ENCODE measurements at regions not wholly inside any gene's neighbourhood (a gene's known extent, or its start where the extent isn't known, plus 50 kb on each side); places are given as distances from the start of the nearest gene placed in this dataset.

DNA sequence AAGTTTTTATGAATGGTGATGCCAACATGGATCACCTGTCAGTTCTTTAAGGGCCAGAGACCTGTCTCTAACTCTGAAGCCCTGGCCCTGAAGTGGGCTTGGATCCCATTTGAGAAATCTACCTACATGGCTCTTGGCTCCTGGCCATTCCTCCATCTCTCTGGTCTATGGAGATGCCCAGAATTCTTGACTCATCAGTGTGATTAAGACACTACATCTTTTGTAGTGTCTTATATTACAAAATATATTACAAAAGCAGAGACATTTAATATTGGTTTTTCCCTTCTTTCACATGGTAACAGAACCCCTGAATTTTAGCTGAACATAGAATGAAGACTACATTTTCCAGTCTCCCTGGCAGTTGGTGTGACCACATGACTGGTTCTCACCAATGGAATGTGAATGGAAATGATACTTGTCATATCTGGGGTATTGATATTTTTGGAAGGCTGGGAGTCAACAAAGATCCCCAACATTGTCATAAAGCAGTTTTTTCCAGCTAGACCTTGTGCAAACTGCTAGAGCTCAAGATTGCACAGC is 198.3 kb downstream of the SREK1 start:
- Histone ChIP-seq H3K27me3 (ENCODE audit: control insufficient read depth in 2 of 2, insufficient read depth in 1 of 2, low read length in 1 of 2) (no peaks in the 10 kb centered on the region), H3K36me3 (ENCODE audit: control insufficient read depth in 2 of 2, insufficient read depth in 2 of 2, low read length in 1 of 2) (no peaks in the 10 kb centered on the region), H3K9me3 (ENCODE audit: control insufficient read depth in 2 of 2, insufficient read depth in 1 of 2, low read length in 1 of 2) (no peaks in the 10 kb centered on the region), H3K27ac (ENCODE audit: low read depth in 1 of 2, low read length in 1 of 2) (no peak overlapping the region), H3K4me3 (ENCODE audit: low read length in 2 of 2) (no peak overlapping the region), H3K4me1 (ENCODE audit: control insufficient read depth in 2 of 2, insufficient read depth in 2 of 2, low read length in 2 of 2) (no peaks in the 10 kb centered on the region)
- no peak for DNase-seq (ENCODE audit: low read depth in 6 of 9, low spot score in 9 of 9)

GRCh38 chr5:66343370-66344071 is 199.4 kb downstream of the SREK1 start:
- WGBS: 95% methylated on average over 5 of the region's 5 CpGs
- H3K4me3 ChIP-seq (ENCODE audit: low read length in 2 of 2): no peak overlapping the region
- no peaks in the 10 kb centered on the region for H3K27me3 ChIP-seq (ENCODE audit: control insufficient read depth in 2 of 2, insufficient read depth in 1 of 2, low read length in 1 of 2)
- no peak for DNase-seq (ENCODE audit: low read depth in 6 of 9, low spot score in 9 of 9)
- H3K36me3 ChIP-seq (ENCODE audit: control insufficient read depth in 2 of 2, insufficient read depth in 2 of 2, low read length in 1 of 2): no peaks in the 10 kb centered on the region
- no peak overlapping the region for H3K27ac ChIP-seq (ENCODE audit: low read depth in 1 of 2, low read length in 1 of 2)
- H3K4me1 ChIP-seq (ENCODE audit: control insufficient read depth in 2 of 2, insufficient read depth in 2 of 2, low read length in 2 of 2): no peaks in the 10 kb centered on the region
- H3K9me3 ChIP-seq (ENCODE audit: control insufficient read depth in 2 of 2, insufficient read depth in 1 of 2, low read length in 1 of 2): no peaks in the 10 kb centered on the region

DNA sequence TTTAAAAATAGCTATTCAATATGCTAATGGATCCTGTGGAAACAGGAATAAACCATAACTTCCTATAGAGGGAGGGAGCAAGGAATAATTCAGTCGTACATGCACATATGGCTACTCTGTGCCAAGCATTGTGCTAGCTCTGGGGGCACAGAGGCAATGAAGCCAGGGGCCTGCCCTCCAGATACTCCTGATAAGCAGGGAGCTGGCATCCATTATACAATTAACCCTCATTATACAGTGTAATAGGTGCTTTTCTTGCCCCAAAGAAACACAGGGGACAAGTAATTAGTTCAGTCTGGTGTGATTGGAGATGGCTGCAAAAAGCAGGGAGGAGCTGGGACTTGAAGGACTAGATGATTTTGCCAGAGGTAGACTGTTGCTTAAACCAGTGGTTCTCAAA is 200.4 kb downstream of the SREK1 start:
- no peak overlapping the region for H3K27ac ChIP-seq (ENCODE audit: low read depth in 1 of 2, low read length in 1 of 2)
- H3K27me3 ChIP-seq (ENCODE audit: control insufficient read depth in 2 of 2, insufficient read depth in 1 of 2, low read length in 1 of 2): no peaks in the 10 kb centered on the region
- no peaks in the 10 kb centered on the region for H3K9me3 ChIP-seq (ENCODE audit: control insufficient read depth in 2 of 2, insufficient read depth in 1 of 2, low read length in 1 of 2)
- no peaks in the 10 kb centered on the region for H3K36me3 ChIP-seq (ENCODE audit: control insufficient read depth in 2 of 2, insufficient read depth in 2 of 2, low read length in 1 of 2)
- 96% methylated on average over 1 of the region's 1 CpG for WGBS
- no peak overlapping the region for H3K4me3 ChIP-seq (ENCODE audit: low read length in 2 of 2)
- no peak for DNase-seq (ENCODE audit: low read depth in 6 of 9, low spot score in 9 of 9)
- H3K4me1 ChIP-seq (ENCODE audit: control insufficient read depth in 2 of 2, insufficient read depth in 2 of 2, low read length in 2 of 2): no peaks in the 10 kb centered on the region

DNA sequence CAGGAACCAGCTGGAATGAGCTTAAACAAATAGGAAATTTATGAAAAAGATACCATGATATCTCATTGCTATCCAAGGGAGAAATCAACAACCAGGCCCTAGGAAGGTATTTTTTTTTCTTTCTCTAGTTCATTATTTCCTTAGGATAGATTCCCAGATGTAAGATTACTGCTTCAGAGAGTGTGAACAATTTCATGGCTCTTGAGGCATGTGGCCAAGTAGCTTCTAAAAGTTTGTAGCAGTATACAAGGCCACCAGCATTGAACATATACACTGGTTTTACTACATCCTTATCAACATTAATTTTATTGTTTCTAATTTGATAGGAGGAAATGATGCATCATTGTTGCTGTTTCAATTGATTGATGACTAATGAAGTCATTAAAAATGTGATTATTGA is 201.2 kb downstream of the SREK1 start:
- no peaks in the 10 kb centered on the region for H3K4me1 ChIP-seq (ENCODE audit: control insufficient read depth in 2 of 2, insufficient read depth in 2 of 2, low read length in 2 of 2)
- no peak for DNase-seq (ENCODE audit: low read depth in 6 of 9, low spot score in 9 of 9)

GRCh38 chr5:66346869-66347268 is 202.8 kb downstream of the SREK1 start:
- DNase-seq (ENCODE audit: low read depth in 6 of 9, low spot score in 9 of 9): no peak
- Histone ChIP-seq H3K4me3 (ENCODE audit: low read length in 2 of 2) (no peak overlapping the region), H3K4me1 (ENCODE audit: control insufficient read depth in 2 of 2, insufficient read depth in 2 of 2, low read length in 2 of 2) (no peaks in the 10 kb centered on the region), H3K27me3 (ENCODE audit: control insufficient read depth in 2 of 2, insufficient read depth in 1 of 2, low read length in 1 of 2) (no peaks in the 10 kb centered on the region), H3K27ac (ENCODE audit: low read depth in 1 of 2, low read length in 1 of 2) (no peak overlapping the region), H3K9me3 (ENCODE audit: control insufficient read depth in 2 of 2, insufficient read depth in 1 of 2, low read length in 1 of 2) (no peaks in the 10 kb centered on the region), H3K36me3 (ENCODE audit: control insufficient read depth in 2 of 2, insufficient read depth in 2 of 2, low read length in 1 of 2) (no peaks in the 10 kb centered on the region)
- WGBS: 88% methylated on average over 6 of the region's 6 CpGs

More for the DNA sequence above, 201.2 kb downstream of the SREK1 start:
- no peaks in the 10 kb centered on the region for H3K9me3 ChIP-seq (ENCODE audit: control insufficient read depth in 2 of 2, insufficient read depth in 1 of 2, low read length in 1 of 2)
- H3K36me3 ChIP-seq (ENCODE audit: control insufficient read depth in 2 of 2, insufficient read depth in 2 of 2, low read length in 1 of 2): no peaks in the 10 kb centered on the region
- no peak overlapping the region for H3K27ac ChIP-seq (ENCODE audit: low read depth in 1 of 2, low read length in 1 of 2)
- H3K4me3 ChIP-seq (ENCODE audit: low read length in 2 of 2): no peak overlapping the region
- H3K27me3 ChIP-seq (ENCODE audit: control insufficient read depth in 2 of 2, insufficient read depth in 1 of 2, low read length in 1 of 2): no peaks in the 10 kb centered on the region

GRCh38 chr5:66348387-66349125 is 204.5 kb downstream of the SREK1 start:
- Histone ChIP-seq H3K4me3 (ENCODE audit: low read length in 2 of 2) (no peak overlapping the region), H3K36me3 (ENCODE audit: control insufficient read depth in 2 of 2, insufficient read depth in 2 of 2, low read length in 1 of 2) (no peaks in the 10 kb centered on the region), H3K27me3 (ENCODE audit: control insufficient read depth in 2 of 2, insufficient read depth in 1 of 2, low read length in 1 of 2) (no peaks in the 10 kb centered on the region), H3K4me1 (ENCODE audit: control insufficient read depth in 2 of 2, insufficient read depth in 2 of 2, low read length in 2 of 2) (no peaks in the 10 kb centered on the region), H3K9me3 (ENCODE audit: control insufficient read depth in 2 of 2, insufficient read depth in 1 of 2, low read length in 1 of 2) (no peaks in the 10 kb centered on the region), H3K27ac (ENCODE audit: low read depth in 1 of 2, low read length in 1 of 2) (no peak overlapping the region)
- no peak for DNase-seq (ENCODE audit: low read depth in 6 of 9, low spot score in 9 of 9)
- 92% methylated on average over 4 of the region's 4 CpGs for WGBS

DNA sequence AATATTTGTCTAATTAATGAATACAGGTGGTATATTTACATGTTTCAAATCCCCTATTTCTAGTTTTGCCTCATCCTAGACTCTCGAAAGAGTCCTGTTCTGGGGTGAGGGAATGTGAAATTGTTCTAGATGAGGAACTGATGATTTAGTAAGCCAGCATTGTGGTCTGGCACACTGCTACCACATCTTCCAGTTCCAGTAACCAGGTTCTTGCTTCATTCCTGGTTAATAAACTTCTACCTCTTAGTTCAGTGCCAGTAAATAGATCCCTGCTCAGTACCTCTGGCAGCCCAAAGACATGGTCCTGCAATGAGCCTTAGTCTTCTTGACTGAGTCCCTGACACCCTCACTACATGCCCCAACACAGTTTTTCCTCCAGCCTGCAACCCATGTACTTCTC is 207.7 kb downstream of the SREK1 start:
- no peak overlapping the region for H3K27ac ChIP-seq (ENCODE audit: low read depth in 1 of 2, low read length in 1 of 2)
- 93% methylated on average over 1 of the region's 1 CpG for WGBS
- DNase-seq (ENCODE audit: low read depth in 6 of 9, low spot score in 9 of 9): no peak
- no peaks in the 10 kb centered on the region for H3K27me3 ChIP-seq (ENCODE audit: control insufficient read depth in 2 of 2, insufficient read depth in 1 of 2, low read length in 1 of 2)
- no peaks in the 10 kb centered on the region for H3K4me1 ChIP-seq (ENCODE audit: control insufficient read depth in 2 of 2, insufficient read depth in 2 of 2, low read length in 2 of 2)
- H3K36me3 ChIP-seq (ENCODE audit: control insufficient read depth in 2 of 2, insufficient read depth in 2 of 2, low read length in 1 of 2): no peaks in the 10 kb centered on the region
- H3K4me3 ChIP-seq (ENCODE audit: low read length in 2 of 2): no peak overlapping the region
- H3K9me3 ChIP-seq (ENCODE audit: control insufficient read depth in 2 of 2, insufficient read depth in 1 of 2, low read length in 1 of 2): no peaks in the 10 kb centered on the region

DNA sequence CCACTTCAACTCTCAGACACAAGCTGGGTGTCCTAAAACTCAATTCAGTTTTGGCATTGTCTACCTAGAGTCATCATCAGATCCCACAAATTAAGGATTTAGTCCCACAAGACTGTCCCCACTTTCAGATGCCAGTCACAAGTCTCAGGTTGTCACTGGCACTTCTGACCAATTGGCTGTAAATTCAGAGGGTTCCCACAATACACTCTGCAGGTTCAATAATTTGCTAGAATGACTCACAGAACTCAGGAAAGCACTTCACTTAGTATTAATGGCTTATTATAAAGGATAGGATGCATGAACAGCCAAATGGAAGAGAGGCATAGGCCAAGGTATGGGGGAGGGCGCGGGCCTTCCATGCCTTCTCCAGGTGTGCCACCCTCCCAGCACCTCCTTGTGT is 209.1 kb downstream of the SREK1 start:
- no peak for DNase-seq (ENCODE audit: low read depth in 6 of 9, low spot score in 9 of 9)
- no peaks in the 10 kb centered on the region for H3K27me3 ChIP-seq (ENCODE audit: control insufficient read depth in 2 of 2, insufficient read depth in 1 of 2, low read length in 1 of 2)
- no peak overlapping the region for H3K27ac ChIP-seq (ENCODE audit: low read depth in 1 of 2, low read length in 1 of 2)
- H3K9me3 ChIP-seq (ENCODE audit: control insufficient read depth in 2 of 2, insufficient read depth in 1 of 2, low read length in 1 of 2): no peaks in the 10 kb centered on the region
- H3K4me1 ChIP-seq (ENCODE audit: control insufficient read depth in 2 of 2, insufficient read depth in 2 of 2, low read length in 2 of 2): no peaks in the 10 kb centered on the region
- no peaks in the 10 kb centered on the region for H3K36me3 ChIP-seq (ENCODE audit: control insufficient read depth in 2 of 2, insufficient read depth in 2 of 2, low read length in 1 of 2)
- no peak overlapping the region for H3K4me3 ChIP-seq (ENCODE audit: low read length in 2 of 2)
- 98% methylated on average over 2 of the region's 2 CpGs for whole genome bisulfite sequencing

GRCh38 chr5:66354422-66354821 is 210.3 kb downstream of the SREK1 start:
- Histone ChIP-seq H3K9me3 (ENCODE audit: control insufficient read depth in 2 of 2, insufficient read depth in 1 of 2, low read length in 1 of 2) (no peaks in the 10 kb centered on the region), H3K4me1 (ENCODE audit: control insufficient read depth in 2 of 2, insufficient read depth in 2 of 2, low read length in 2 of 2) (no peaks in the 10 kb centered on the region), H3K27me3 (ENCODE audit: control insufficient read depth in 2 of 2, insufficient read depth in 1 of 2, low read length in 1 of 2) (no peaks in the 10 kb centered on the region), H3K4me3 (ENCODE audit: low read length in 2 of 2) (no peak overlapping the region), H3K36me3 (ENCODE audit: control insufficient read depth in 2 of 2, insufficient read depth in 2 of 2, low read length in 1 of 2) (no peaks in the 10 kb centered on the region), H3K27ac (ENCODE audit: low read depth in 1 of 2, low read length in 1 of 2) (no peak overlapping the region)
- 28% methylated on average over 2 of the region's 2 CpGs for WGBS
- no peak for DNase-seq (ENCODE audit: low read depth in 6 of 9, low spot score in 9 of 9)
